GM12872 (cell line): ENCODE measurements at regions not wholly inside any gene's neighbourhood (a gene's known extent, or its start where the extent isn't known, plus 50 kb on each side); places are given as distances from the start of the nearest gene placed in this dataset.

ENCODE experiments used
- CTCF ChIP-seq: IDR thresholded peaks from 3 replicates; pipeline ENCODE4 v1.5.1; 2011; ENCODE audit warnings: low read depth, mild to moderate bottlenecking, low read length, moderate library complexity; ENCODE audit not compliant: insufficient read depth

GRCh38 chr1:222285526-222285925, 262.4 kb downstream of the HHIPL2 start:
- no peak for TF ChIP-seq CTCF

GRCh38 chr1:222284466-222284865, 263.4 kb downstream of the HHIPL2 start:
- TF ChIP-seq CTCF, result no peak

GRCh38 chr1:222283147-222283768, 264.6 kb downstream of the HHIPL2 start:
- no peak for TF ChIP-seq CTCF

DNA sequence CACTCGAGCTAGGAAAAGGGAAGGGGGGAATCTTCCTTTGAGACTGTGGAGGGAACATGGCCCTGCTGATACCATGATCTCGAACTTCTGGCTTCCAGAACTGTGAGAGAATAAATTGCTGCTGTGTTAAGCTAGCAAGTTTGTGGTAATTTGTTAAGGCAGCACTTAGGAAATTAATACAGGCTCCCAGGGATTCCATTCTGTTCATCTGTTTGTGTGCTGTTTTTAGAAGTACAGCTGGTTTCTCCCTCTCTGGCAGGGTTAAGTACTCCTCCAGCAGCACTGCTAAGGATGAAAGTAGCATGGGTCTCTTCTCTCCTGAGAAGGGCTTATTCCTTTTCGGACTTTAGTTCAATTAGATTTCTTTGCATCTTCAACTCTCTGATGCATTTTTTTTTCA, 268.3 kb downstream of the HHIPL2 start:
- TF ChIP-seq CTCF, result no peak

DNA sequence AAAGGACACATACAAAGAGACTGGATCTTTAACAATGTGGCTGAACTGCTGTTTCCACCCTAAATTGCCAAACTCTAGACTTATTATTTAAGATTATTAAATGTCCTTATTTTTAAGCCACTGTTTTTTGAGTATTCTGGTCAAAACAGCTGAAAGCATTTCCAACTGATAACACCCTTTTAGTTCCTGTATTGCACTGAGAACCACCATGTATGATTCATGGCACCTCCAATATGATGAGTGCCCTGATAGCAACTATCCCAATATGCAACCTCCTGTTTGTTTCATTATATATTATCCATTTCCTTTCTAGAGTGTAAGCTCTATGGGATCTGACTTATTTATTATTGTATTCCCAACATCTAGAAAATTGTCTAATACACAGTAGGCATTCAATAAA, 269.4 kb downstream of the HHIPL2 start:
- TF ChIP-seq CTCF, result no peak

GRCh38 chr1:222275729-222276465, 272.0 kb downstream of the HHIPL2 start:
- no peak for TF ChIP-seq CTCF

GRCh38 chr1:222275001-222275728, 272.7 kb downstream of the HHIPL2 start:
- no peak for TF ChIP-seq CTCF
